HCT116 (cell line): ENCODE measurements at regions not wholly inside any gene's neighbourhood (a gene's known extent, or its start where the extent isn't known, plus 50 kb on each side); places are given as distances from the start of the nearest gene placed in this dataset.

Experiments used
- ATAC-seq: fragments of 200-7000 bp; cut with Tn5 transposase; 2 replicates; pipeline ENCODE4 v1.9.1; 2020; ENCODE audit warnings: mild to moderate bottlenecking, moderate library complexity
- BruUV-seq: library from RNA; stranded (reverse); fragments of 400-500 nt; replicated peaks from 2 replicates; lab custom pipeline; 2021; lab: Mats Ljungman, UMichigan
- CTCF ChIA-PET: fragments of 300-600 bp; sonication (Branson Sonifier 250); formaldehyde crosslinking; loops from one replicate; lab custom pipeline; 2021; ENCODE audit warnings: antibody characterized with exemption; lab: Charles Lee
- POLR2A ChIA-PET: fragments of 300-600, 350-600 bp; sonication (Branson Sonifier 250); formaldehyde crosslinking; loops from one replicate; lab custom pipeline; 2021; ENCODE audit warnings: antibody characterized with exemption; lab: Charles Lee
- RAD21 ChIA-PET, 2 experiments: fragments of 300-600 bp; sonication (Branson Sonifier 250); formaldehyde crosslinking; loops; one replicate each; lab custom pipeline; 2023; ENCODE audit warnings: low total read pairs in 2 of 2; ENCODE audit not compliant: uncharacterized antibody in 2 of 2, unreplicated experiment in 2 of 2, low non-redundant PET in 1 of 2; lab: Charles Lee
- DNase-seq: peaks from one replicate; pipeline ENCODE4 v3.0.0-alpha.2; 2010; ENCODE audit warnings: low read depth, low spot score
- H2AFZ ChIP-seq: fragments of 200-600 bp; shearing (Covaris generic), sonication (generic); 2 replicates; pipeline ENCODE4 v1.6.1; 2017; ENCODE audit warnings: low read depth, mixed run types, mixed read lengths, antibody characterized with exemption, low read length; ENCODE audit not compliant: poor library complexity, severe bottlenecking
- H3K27ac ChIP-seq: 2 replicates; pipeline ENCODE4 v1.5.1; 2012; ENCODE audit warnings: low read depth, low read length
- H3K27me3 ChIP-seq: fragments of 200-600 bp; sonication (generic); 2 replicates; pipeline ENCODE4 v1.6.1; 2016; ENCODE audit warnings: mixed run types, low read length, mixed read lengths; ENCODE audit not compliant: insufficient read depth
- H3K36me3 ChIP-seq, 2 experiments: fragments of 200-500 bp in 1 of 2; fragments of 200-600 bp in 1 of 2; sonication (Bioruptor generic) in 1 of 2; sonication (generic) in 1 of 2; 2 replicates each; pipeline versions ENCODE4 v1.5.1 to v1.6.1; 2014 to 2016; ENCODE audit warnings: low read length in 2 of 2, inconsistent platforms in 1 of 2, mixed read lengths in 1 of 2, mixed run types in 1 of 2; ENCODE audit not compliant: insufficient read depth in 2 of 2, control insufficient read depth in 1 of 2
- H3K4me1 ChIP-seq, 2 experiments: fragments of 200-600 bp in 1 of 2; sonication (generic) in 1 of 2; 2 replicates each; pipeline versions ENCODE4 v1.5.1 to v1.6.1; 2012 to 2017; ENCODE audit warnings: low read length in 2 of 2, inconsistent platforms in 1 of 2, mild to moderate bottlenecking in 1 of 2, mixed read lengths in 1 of 2, mixed run types in 1 of 2, moderate library complexity in 1 of 2; ENCODE audit not compliant: insufficient read depth in 2 of 2, control insufficient read depth in 1 of 2
- H3K4me2 ChIP-seq: fragments of 200-600 bp; sonication (generic); 2 replicates; pipeline ENCODE4 v1.6.1; 2017; ENCODE audit warnings: mixed run types, low read length, mixed read lengths
- H3K4me3 ChIP-seq, 2 experiments: fragments of 200-600 bp in 1 of 2; sonication (generic) in 1 of 2; replicated peaks in 1 of 2; 2 replicates each; pipeline ENCODE4 v1.5.1; 2011 to 2016; ENCODE audit warnings: low read length in 2 of 2, control low read depth in 1 of 2, low read depth in 1 of 2, mild to moderate bottlenecking in 1 of 2, mixed read lengths in 1 of 2, mixed run types in 1 of 2
- H3K79me2 ChIP-seq: fragments of 200-600 bp; sonication (generic); 2 replicates; pipeline ENCODE4 v1.6.1; 2017; ENCODE audit warnings: mild to moderate bottlenecking, mixed run types, low read length, moderate library complexity, mixed read lengths; ENCODE audit not compliant: insufficient read depth
- H3K9ac ChIP-seq: fragments of 200-600 bp; sonication (generic); 2 replicates; pipeline ENCODE4 v1.6.1; 2016; ENCODE audit warnings: low read length, mixed read lengths
- H3K9me2 ChIP-seq: fragments of 200-600 bp; sonication (generic), shearing (Covaris generic); 2 replicates; pipeline ENCODE4 v1.6.1; 2017; ENCODE audit warnings: mixed run types, mild to moderate bottlenecking, moderate library complexity; ENCODE audit not compliant: insufficient read depth
- H3K9me3 ChIP-seq, 2 experiments: fragments of 200-500 bp in 1 of 2; fragments of 200-600 bp in 1 of 2; sonication (Bioruptor generic) in 1 of 2; sonication (generic) in 1 of 2; 2 replicates each; pipeline ENCODE4 v1.6.1; 2014 to 2017; ENCODE audit warnings: low read length in 2 of 2, mixed read lengths in 2 of 2, inconsistent platforms in 1 of 2, low read depth in 1 of 2, mild to moderate bottlenecking in 1 of 2, mixed run types in 1 of 2, moderate library complexity in 1 of 2; ENCODE audit not compliant: control insufficient read depth in 1 of 2, insufficient read depth in 1 of 2
- H4K20me1 ChIP-seq: fragments of 200-600 bp; sonication (generic), shearing (Covaris generic); 2 replicates; pipeline ENCODE4 v1.6.1; 2017; ENCODE audit warnings: mixed run types, mild to moderate bottlenecking, moderate library complexity; ENCODE audit not compliant: insufficient read depth
- CBX3 ChIP-seq: IDR thresholded peaks from 2 replicates; pipeline ENCODE4 v1.6.1; 2012; ENCODE audit warnings: low read depth
- EGR1 ChIP-seq: IDR thresholded peaks from 2 replicates; pipeline ENCODE4 v1.6.1; 2012; ENCODE audit warnings: low read depth
- EZH2phosphoT487 ChIP-seq: fragments of 200-600 bp; IDR thresholded peaks from 2 replicates; pipeline ENCODE4 v1.6.1; 2018; ENCODE audit warnings: antibody characterized with exemption, borderline replicate concordance
- JUND ChIP-seq: IDR thresholded peaks from 2 replicates; pipeline ENCODE4 v1.6.1; 2012
- REST ChIP-seq: IDR thresholded peaks from 2 replicates; pipeline ENCODE4 v1.6.1; 2012; ENCODE audit warnings: low read depth
- SIN3A ChIP-seq: IDR thresholded peaks from 2 replicates; pipeline ENCODE4 v1.6.1; 2012; ENCODE audit warnings: low read depth
- SP1 ChIP-seq: IDR thresholded peaks from 2 replicates; pipeline ENCODE4 v1.6.1; 2012; ENCODE audit warnings: low read depth
- YY1 ChIP-seq: IDR thresholded peaks from 2 replicates; pipeline ENCODE4 v1.6.1; 2011; ENCODE audit warnings: low read length, low read depth, moderate library complexity, mild to moderate bottlenecking; ENCODE audit not compliant: insufficient replicate concordance; ENCODE audit errors: extremely low read depth
- ZFX ChIP-seq: fragments of 450-650 bp; IDR thresholded peaks from 2 replicates; pipeline ENCODE4 v1.6.1; 2017
- intact Hi-C: fragments of 100-400 bp; cut with micrococcal nuclease; formaldehyde crosslinking; loops from 2 replicates; pipeline ENCODE4 v1.10.0; 2022
- TF ChIP-seq, protein P1 (sequence below): IDR thresholded peaks from 2 replicates; pipeline ENCODE4 v1.6.1; 2012
- TF ChIP-seq, protein P2 (sequence below): IDR thresholded peaks from 2 replicates; pipeline ENCODE4 v1.6.1; 2011; ENCODE audit warnings: mild to moderate bottlenecking, low read length, moderate library complexity; ENCODE audit not compliant: insufficient replicate concordance; ENCODE audit errors: extremely low read depth
- TF ChIP-seq, protein P3 (sequence below), 3 experiments: fragments of 200-600 bp in 1 of 3; sonication (generic) in 1 of 3; IDR thresholded peaks in 2 of 3; conservative IDR thresholded peaks in 1 of 3; 2 replicates each; pipeline ENCODE4 v1.5.1; 2012 to 2017; ENCODE audit warnings: low read depth in 2 of 3, low read length in 2 of 3, antibody characterized with exemption in 1 of 3, borderline replicate concordance in 1 of 3, control low read depth in 1 of 3, mild to moderate bottlenecking in 1 of 3, mixed read lengths in 1 of 3, mixed run types in 1 of 3, moderate library complexity in 1 of 3; ENCODE audit not compliant: insufficient read depth in 1 of 3

- Histone ChIP-seq H3K9me3 (no peaks in the 10 kb centered on the region), H3K27me3 (no peaks in the 10 kb centered on the region), H3K4me2 (no peak overlapping the region), H2AFZ (no peak overlapping the region), H3K9me2 (no peaks in the 10 kb centered on the region), H3K79me2 (no peaks in the 10 kb centered on the region), H3K36me3 (no peaks in the 10 kb centered on the region), H4K20me1 (no peaks in the 10 kb centered on the region), H3K27ac (no peak overlapping the region), H3K9ac (no peak overlapping the region), H3K4me3 (no peak overlapping the region), H3K4me1 (no peaks in the 10 kb centered on the region)
- POLR2A ChIA-PET = no interaction called here
- DNase-seq = no peak
- CTCF ChIA-PET = no interaction called here
- BruUV-seq = no TSS peak
- intact Hi-C loops = no loop called here
- ATAC-seq = no peak
- RAD21 ChIA-PET = no interaction called here
- TF ChIP-seq, protein P1, sequence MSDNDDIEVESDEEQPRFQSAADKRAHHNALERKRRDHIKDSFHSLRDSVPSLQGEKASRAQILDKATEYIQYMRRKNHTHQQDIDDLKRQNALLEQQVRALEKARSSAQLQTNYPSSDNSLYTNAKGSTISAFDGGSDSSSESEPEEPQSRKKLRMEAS = no peak
- TF ChIP-seq SIN3A (no peak), EZH2phosphoT487 (no peak), ZFX (no peak), CBX3 (no peak), SP1 (no peak), EGR1 (no peak)
Measured at GRCh38 chr6:121536345-121536744, 100.9 kb downstream of the GJA1 start.

GRCh38 chr6:121539439-121539838 lies 104.0 kb downstream of the GJA1 start:
- CTCF ChIA-PET = no interaction called here
- H3K79me2 ChIP-seq = no peaks in the 10 kb centered on the region
- H3K4me1 ChIP-seq = no peaks in the 10 kb centered on the region
- H4K20me1 ChIP-seq = no peaks in the 10 kb centered on the region
- RAD21 ChIA-PET = no interaction called here
- H2AFZ ChIP-seq = no peak overlapping the region
- intact Hi-C loops = no loop called here
- no peak overlapping the region for H3K9ac ChIP-seq
- H3K27me3 ChIP-seq = no peaks in the 10 kb centered on the region
- no peak overlapping the region for H3K4me3 ChIP-seq
- POLR2A ChIA-PET = no interaction called here
- BruUV-seq = no TSS peak
- no peak for ATAC-seq
- H3K9me3 ChIP-seq = no peaks in the 10 kb centered on the region
- H3K4me2 ChIP-seq = no peak overlapping the region
- H3K27ac ChIP-seq = no peak overlapping the region
- DNase-seq = no peak
- H3K9me2 ChIP-seq = no peaks in the 10 kb centered on the region
- H3K36me3 ChIP-seq = no peaks in the 10 kb centered on the region
- TF ChIP-seq YY1 (no peak), EZH2phosphoT487 (no peak), JUND (no peak), EGR1 (no peak), SIN3A (no peak), REST (no peak)
- TF ChIP-seq, protein P2, sequence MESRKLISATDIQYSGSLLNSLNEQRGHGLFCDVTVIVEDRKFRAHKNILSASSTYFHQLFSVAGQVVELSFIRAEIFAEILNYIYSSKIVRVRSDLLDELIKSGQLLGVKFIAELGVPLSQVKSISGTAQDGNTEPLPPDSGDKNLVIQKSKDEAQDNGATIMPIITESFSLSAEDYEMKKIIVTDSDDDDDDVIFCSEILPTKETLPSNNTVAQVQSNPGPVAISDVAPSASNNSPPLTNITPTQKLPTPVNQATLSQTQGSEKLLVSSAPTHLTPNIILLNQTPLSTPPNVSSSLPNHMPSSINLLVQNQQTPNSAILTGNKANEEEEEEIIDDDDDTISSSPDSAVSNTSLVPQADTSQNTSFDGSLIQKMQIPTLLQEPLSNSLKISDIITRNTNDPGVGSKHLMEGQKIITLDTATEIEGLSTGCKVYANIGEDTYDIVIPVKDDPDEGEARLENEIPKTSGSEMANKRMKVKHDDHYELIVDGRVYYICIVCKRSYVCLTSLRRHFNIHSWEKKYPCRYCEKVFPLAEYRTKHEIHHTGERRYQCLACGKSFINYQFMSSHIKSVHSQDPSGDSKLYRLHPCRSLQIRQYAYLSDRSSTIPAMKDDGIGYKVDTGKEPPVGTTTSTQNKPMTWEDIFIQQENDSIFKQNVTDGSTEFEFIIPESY = no peak
- TF ChIP-seq, protein P3, sequence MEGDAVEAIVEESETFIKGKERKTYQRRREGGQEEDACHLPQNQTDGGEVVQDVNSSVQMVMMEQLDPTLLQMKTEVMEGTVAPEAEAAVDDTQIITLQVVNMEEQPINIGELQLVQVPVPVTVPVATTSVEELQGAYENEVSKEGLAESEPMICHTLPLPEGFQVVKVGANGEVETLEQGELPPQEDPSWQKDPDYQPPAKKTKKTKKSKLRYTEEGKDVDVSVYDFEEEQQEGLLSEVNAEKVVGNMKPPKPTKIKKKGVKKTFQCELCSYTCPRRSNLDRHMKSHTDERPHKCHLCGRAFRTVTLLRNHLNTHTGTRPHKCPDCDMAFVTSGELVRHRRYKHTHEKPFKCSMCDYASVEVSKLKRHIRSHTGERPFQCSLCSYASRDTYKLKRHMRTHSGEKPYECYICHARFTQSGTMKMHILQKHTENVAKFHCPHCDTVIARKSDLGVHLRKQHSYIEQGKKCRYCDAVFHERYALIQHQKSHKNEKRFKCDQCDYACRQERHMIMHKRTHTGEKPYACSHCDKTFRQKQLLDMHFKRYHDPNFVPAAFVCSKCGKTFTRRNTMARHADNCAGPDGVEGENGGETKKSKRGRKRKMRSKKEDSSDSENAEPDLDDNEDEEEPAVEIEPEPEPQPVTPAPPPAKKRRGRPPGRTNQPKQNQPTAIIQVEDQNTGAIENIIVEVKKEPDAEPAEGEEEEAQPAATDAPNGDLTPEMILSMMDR (IDR thresholded peaks at IDR 0.05 in 2 of 3, conservative IDR thresholded peaks at IDR 0.05 in 1 of 3; ENCODE audit: borderline replicate concordance in 1 of 3, insufficient read depth in 1 of 3, low read depth in 2 of 3, low read length in 2 of 3) = no peak
- TF ChIP-seq, protein P1 = no peak
